Head of caudate nucleus (tissue), 42 donors: ENCODE measurements at regions not wholly inside any gene's neighbourhood (a gene's known extent, or its start where the extent isn't known, plus 50 kb on each side); places are given as distances from the start of the nearest gene placed in this dataset.

Experiments used
- DNase-seq, 42 donors: peaks; one replicate each; pipeline versions ENCODE4 v3.0.0 to v3.0.0-alpha.2; 2020 to 2021; ENCODE audit warnings: mixed read lengths in 7 of 42
- intact Hi-C: fragments of 100-400 bp; cut with DNase I; formaldehyde crosslinking; loops from one replicate; pipeline ENCODE4 v1.15.0; 2022

DNA sequence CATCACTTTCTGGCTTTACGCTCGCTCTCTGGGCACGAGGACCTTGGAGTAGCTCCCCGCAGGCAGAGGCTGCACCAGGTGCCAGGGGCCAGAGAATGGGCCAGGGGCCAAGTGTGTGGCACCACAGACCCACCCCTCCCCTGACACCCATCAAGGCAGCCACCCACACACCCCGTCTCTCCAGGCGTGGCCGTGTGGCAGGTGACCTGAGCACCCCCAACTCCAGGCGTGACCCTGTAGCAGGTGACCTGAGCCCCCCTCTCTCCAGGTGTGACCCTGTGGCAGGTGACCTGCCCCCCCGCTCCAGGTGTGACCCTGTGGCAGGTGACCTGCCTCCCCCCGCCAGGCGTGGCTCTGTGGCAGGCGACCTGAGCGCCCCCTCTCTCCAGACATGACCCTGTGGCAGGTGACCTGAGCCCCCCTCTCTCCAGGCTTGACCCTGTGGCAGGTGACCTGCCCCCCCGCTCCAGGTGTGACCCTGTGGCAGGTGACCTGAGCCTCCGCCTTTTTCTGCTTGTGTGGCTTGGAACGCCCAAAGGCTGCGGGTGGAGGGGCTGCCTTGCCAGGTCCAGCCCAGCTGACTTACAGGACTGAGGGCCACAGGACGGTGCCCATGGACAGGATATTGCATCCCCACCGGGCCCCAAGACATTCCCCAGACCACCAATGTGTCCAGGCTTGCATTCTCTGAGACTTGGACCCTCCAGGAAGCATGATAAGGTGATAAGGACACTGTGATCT lies 667.2 kb downstream of the BRD1 start:
- intact Hi-C loops = no loop called here
- peak in 1 of 42 donors; percentile 0 for DNase-seq

- intact Hi-C loops = no loop called here
- DNase-seq = no peak
Observed at GRCh38 chr22:49159711-49160110, 668.0 kb downstream of the BRD1 start.

- DNase-seq = peak in 1 of 42 donors; percentile 11
- intact Hi-C loops = no loop called here
Observed at GRCh38 chr22:49158741-49159564, 668.7 kb downstream of the BRD1 start.

DNA sequence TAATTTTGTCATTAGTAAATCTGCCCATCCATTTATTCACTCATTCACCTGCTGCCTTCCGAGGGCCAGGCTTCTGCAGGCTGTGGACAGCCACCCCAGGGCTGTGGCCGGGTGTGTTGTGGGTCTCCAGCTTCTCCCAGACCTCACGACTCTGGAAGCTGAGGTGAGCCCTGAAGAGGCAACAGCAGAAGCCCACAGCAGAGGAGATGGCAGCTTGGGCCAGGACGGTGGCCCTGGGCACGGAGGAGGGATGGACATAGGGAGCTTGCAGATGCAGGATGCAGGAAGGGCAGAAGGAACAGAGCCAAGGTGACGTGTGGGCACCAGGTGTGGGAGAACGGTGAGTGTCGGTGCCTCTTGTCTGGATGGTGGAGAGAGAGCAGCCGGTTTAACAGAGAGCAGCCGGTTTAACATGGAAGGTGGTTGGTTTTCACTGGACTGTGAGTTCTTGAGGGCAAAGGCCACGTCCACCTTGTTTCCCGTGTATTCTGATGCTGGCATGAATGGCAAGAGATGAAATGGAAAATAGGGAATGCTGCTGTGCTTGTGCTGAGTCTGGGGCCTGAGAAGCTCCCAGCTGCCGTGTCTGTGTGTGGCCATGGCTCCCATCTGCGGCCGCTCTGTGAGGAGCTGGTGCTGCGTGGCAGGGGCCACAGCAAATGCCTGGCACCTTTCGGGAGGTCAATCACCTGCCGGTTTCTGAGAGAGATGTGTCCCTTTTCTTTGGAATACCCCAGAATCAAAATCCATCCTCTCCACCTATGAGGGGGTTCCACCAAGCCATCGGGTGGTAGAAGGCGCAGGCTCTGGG lies 669.9 kb downstream of the BRD1 start:
- intact Hi-C loops = no loop called here
- DNase-seq = peak in 3 of 42 donors; percentile 2 to 24 (median 4)

DNA sequence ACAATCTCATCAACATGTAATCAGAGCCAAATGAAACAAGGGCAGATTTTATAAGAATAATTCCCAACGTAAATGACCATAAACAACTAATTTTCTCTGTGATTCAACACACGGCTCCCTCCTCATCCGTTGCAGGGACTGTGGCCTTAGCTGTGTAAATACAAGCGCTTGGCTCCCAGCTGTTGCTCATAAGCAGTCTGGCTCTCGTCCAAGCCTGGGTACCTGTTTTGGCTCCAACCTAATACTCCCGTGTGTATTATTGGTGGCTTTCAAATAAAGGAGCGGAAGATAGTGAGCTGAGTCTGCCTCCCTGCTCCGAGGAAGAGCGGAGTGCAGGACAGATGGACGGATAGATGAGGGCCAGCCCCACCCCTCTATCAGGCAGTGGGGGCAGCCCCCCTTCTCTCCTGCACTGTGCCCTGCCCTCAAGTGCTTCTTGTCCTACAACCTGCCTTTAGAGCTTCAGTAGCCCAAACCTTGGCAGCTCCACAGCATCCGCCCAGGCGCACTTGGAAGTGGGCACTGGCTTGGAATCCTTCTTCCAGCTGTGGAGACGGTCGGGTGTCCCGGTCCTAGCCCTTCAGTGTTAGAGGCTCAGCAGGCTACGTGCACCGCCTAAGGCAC lies 670.9 kb downstream of the BRD1 start:
- intact Hi-C loops = no loop called here
- peak in 3 of 42 donors; percentile 2 to 16 (median 5) for DNase-seq

- peak in 2 of 42 donors; percentile 1 to 7 for DNase-seq
- intact Hi-C loops = no loop called here
Observed at GRCh38 chr22:49155770-49156580, 671.7 kb downstream of the BRD1 start.

GRCh38 chr22:49155039-49155769 lies 672.5 kb downstream of the BRD1 start:
- intact Hi-C loops = no loop called here
- peak in 2 of 42 donors; percentile 1 to 19 for DNase-seq

GRCh38 chr22:49154433-49154832 lies 673.2 kb downstream of the BRD1 start:
- peak in 1 of 42 donors; percentile 13 for DNase-seq
- intact Hi-C loops = no loop called here

- peak in 1 of 42 donors; percentile 2 for DNase-seq
- intact Hi-C loops = no loop called here
Observed at GRCh38 chr22:49153921-49154320, 673.8 kb downstream of the BRD1 start.

GRCh38 chr22:49152939-49153770 lies 674.5 kb downstream of the BRD1 start:
- peak in 1 of 42 donors; percentile 21 for DNase-seq

GRCh38 chr22:49152127-49152938 lies 675.3 kb downstream of the BRD1 start:
- intact Hi-C loops = no loop called here

More at GRCh38 chr22:49152939-49153770, 674.5 kb downstream of the BRD1 start:
- intact Hi-C loops = no loop called here

GRCh38 chr22:49151256-49152126 lies 676.2 kb downstream of the BRD1 start:
- intact Hi-C loops = no loop called here
- peak in 1 of 42 donors; percentile 7 for DNase-seq

More at GRCh38 chr22:49152127-49152938, 675.3 kb downstream of the BRD1 start:
- peak in 2 of 42 donors; percentile 8 to 9 for DNase-seq

DNA sequence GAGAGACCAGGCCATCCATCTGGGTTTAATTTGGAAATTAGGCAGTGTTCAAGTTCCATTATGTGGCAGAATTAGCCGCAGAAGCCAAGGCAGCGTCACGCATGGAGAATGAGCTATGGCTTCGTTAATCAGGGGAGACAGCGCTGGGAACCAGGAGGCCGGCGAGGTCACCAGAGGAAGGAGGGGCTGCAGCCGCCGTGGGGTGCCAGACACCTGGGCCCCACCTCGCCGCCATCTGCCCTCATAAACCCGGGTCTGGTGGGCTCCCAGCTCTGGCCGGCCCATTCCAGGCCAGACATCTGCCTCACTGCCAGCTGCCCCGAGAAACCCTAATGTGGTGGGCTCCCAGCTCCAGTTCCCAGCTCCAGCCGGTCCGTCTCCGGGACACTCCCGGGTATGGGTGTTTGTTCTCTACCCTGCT lies 676.9 kb downstream of the BRD1 start:
- intact Hi-C loops = no loop called here
- DNase-seq = peak in 1 of 42 donors; percentile 20

- intact Hi-C loops = no loop called here
Observed at GRCh38 chr22:49149721-49150608, 677.7 kb downstream of the BRD1 start.

More at GRCh38 chr22:49149721-49150608, 677.7 kb downstream of the BRD1 start:
- DNase-seq = peak in 1 of 42 donors; percentile 10
